NCI-H2227 treated with DMSO at 0.1 percent for 48 hours (cell line): ENCODE measurements at regions not wholly inside any gene's neighbourhood (a gene's known extent, or its start where the extent isn't known, plus 50 kb on each side); places are given as distances from the start of the nearest gene placed in this dataset.
"Not testable (repeated sequence)": the region's sequence is repeated elsewhere in the genome, so short reads cannot be mapped to it uniquely, and the experiment has no call there.

Experiments
- DNase-seq: peaks from one replicate; lab custom pipeline; 2025; lab: John Stamatoyannopoulos, UW

DNA sequence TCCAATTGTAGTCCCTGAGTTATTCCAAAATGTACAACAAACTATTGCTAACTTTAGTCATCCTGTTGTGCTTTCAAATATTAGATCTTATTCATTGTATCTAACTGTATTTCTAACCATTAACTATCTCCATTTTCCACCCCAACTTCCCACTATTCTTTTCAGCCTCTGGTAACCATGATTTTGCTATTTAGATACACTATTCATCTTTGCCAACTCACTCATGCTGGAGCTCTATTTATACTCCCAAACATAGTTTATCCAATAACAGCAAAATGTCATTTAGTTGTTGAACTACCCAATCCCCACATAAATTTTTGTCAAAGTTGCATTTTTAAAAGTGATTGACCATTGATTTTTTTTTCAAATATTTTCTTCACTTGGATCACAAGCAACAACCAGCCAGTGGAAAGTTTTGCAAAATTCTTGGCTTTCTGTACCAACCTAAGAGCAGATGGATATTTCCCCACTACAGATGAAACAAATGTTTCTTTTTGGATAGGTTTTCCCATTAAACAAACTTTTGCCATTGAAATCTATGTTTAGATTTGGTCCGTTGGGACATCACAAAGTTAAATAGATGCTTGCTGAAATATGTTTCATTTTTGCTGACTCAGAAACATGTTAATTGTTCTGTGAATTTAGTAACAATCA lies 866.0 kb downstream of the LTN1 start:
- no peak for DNase-seq

DNA sequence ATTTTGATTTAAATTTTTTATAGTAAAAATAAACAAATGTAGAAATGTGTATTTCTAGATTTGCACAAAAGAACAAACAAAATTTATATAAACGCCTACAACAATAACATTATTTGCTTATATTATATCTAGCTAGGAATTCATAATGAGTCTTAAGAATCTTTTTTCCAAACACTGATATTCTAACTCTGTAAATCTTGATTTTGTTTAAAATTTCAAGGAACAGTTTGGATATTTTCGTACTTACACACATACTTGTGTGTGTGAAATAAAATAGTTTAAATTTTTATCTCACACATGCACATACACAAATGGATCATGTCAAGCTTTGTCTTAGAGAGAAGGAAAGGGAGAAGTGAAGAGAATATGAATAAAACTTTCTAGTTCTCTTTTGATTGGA lies 868.1 kb downstream of the LTN1 start:
- no peak for DNase-seq

DNA sequence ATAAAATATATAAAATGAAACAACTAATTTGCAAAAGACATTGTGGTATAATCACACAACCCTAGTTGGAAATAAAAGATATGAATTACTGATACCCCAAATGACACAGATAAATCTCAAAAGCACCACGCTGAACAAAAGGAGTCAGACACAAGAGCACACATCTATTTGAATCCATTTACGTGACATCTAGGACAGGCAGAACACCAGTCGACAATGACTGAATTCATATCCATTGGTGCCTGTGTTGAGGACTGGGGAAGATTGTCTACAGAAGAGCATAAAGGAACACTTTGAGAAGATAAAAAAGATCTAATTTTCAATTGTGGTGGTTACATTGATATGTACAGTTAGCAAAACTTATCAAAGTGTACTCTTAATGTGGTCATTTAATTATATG lies 874.1 kb downstream of the LTN1 start:
- no peak for DNase-seq

DNA sequence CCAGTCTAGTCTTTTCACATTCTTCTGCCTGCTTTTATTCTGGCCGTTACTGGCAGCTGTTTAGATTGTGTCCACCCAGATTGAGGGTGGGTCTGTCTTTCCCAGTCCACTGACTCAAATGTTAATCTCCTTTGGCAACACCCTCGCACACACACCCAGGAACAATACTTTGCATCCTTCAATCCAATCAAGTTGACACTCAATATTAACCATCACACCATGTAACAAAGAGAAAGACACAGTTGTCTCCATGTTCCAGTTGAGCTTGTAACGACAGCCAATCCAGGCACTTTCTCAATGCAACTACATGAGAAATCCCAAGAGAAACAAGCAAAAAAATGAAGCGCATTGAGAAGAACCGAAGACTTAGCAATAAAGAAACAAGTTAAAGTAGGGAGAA lies 877.7 kb downstream of the LTN1 start:
- DNase-seq = not testable (repeated sequence)

DNA sequence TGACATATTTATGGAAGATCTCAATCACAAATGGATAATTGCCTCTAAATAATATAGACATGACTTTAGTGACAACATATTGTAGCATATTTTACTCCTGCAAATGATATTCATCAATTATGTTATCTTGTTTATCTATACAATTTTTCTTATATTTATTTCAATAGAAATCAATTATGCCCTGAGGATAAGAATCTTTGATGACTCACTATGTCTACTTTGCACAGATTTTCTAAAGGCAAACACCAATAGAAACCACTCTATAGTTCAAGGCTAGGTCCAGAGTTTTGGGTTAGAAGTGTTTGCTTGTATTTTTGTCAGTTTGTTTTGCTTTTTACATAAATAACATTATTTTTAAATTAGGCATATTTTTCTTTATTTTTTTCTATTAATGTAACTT lies 879.0 kb downstream of the LTN1 start:
- no peak for DNase-seq

DNA sequence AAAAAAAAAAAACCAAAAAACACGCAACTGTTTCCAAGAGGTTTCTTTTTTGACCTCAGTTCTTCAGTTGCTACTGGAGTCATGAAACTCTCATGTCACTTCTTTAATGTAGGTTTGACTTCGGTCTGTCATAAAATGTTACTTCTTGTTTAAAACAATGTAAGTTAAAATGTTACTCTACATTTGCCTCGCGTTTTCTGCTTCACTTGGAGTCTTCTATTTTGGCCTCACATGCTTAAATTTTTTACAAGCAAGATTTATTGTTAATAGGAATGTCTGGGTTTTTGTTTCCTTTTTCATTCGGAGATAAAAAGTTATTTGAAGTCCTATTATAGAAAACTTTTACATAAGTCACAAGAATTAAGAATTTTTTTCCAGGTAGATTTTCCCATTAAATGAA lies 880.2 kb downstream of the LTN1 start:
- no peak for DNase-seq

DNA sequence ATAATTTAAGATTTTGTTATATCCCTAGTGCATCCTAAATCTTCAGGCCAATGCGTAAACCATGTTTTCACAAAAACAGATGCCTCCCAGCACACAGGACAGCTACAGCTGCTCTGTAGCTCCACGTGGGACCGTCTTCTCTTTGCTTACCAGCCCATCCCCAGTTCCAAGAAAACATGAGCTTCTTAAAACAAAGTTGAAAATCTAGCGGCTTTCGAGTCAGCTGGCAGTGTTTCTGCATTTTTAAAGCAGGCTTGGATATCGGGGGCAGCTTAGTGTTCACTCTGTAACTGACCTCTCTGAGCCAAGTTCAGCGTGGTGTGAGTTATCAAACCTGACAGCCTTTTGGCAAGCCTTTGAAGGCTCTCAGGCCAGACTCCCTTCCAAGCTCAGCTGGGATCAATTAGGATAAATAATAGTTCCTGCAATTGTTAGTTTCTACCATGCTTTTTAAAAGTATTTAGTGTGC lies 881.5 kb downstream of the LTN1 start:
- DNase-seq = no peak

DNA sequence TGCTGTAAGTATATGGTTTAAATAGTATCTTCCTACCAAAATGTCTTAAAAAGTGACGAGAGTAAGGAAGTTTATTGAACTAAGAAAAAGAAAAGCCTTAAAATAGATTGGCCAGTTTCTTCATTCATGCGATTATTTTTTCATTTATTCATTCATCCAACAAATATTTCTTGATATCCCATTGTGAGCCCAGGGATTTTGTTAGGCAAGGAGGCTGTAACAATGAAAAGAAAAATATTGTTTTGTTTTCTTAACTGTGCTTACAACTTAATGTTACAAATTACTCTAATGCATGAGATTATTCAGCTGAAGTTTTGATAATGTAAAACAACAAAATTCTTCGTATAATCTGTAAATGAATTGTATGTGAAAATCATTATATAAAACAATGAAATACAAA lies 882.0 kb downstream of the LTN1 start:
- DNase-seq = no peak

DNA sequence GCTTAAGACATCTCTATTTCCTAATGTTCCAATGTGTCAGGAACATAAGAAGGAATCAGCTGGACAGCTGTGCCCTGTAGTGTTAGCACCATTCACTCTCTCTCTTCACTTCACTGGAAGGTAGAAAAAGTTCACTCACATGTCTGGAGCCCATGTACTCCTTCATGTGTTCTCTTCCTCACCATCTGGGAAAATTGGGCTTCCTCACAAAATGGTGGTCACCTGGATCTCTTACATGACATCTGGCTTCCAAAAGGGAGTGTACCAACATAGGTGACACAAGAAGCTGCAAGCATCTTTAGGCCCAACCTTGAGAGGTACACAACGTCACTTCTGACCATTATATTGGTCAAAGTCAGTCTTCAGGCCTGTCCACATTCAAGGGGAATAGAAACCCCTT lies 882.6 kb downstream of the LTN1 start:
- DNase-seq = no peak

DNA sequence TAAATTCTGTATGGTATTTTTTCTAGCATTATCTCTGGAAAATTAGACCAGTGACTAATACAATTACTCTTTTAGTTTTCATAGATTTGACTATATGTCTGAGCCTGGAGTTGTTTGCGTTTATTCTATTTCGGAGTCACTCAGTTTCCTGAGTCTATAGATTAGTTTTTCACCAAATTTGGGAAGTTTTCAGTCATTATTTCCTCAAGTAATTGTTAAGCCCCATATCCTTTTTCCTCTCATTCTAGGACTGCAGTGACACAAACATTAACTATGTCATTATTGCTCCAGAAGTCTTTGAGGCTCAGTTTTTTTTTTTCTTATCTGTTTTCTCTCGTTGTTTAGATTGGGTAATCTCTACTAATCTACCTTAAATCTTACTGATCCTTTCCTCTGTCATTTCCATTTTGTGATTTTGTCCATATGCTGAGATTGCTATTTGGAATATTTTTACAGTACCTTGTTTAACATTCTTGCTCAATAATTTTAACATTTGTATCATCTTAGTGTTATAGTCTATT lies 886.2 kb downstream of the LTN1 start:
- no peak for DNase-seq

DNA sequence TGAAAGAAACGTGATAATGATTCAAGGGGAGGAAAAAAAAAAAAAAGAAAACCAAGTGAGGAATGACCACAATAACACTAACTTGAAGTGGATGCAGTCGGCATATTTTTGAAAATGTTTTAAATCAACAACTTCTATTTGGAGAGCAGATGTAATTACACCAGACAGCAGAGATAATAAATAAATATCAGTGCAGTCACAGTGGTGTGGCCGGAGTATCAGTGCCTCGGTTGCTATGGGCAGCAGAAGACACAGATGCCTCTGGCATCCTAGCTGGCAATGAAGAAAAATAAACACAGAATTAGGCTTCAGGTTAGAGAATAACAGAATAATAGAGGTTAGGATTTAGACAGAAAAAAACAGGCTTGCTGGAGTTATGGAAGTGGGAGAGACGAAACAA lies 888.3 kb downstream of the LTN1 start:
- no peak for DNase-seq

DNA sequence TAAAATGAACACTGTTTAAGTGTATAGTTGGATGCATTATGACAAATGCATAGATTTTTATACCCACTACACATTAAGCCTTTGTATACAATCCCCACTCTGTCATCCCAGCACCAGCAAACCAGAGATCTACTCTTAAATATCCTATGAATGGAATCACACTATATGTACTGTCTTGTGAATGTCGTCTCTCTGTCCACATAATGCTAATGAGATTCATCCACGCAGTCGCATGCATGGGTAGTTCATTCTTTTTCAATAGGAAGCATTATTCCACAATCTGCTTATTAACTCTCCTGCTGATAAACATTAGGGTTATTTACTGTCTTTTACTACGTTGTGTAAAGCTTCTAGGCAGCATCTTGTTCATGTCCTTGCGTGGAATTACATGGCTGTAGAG lies 892.3 kb downstream of the LTN1 start:
- DNase-seq = no peak

DNA sequence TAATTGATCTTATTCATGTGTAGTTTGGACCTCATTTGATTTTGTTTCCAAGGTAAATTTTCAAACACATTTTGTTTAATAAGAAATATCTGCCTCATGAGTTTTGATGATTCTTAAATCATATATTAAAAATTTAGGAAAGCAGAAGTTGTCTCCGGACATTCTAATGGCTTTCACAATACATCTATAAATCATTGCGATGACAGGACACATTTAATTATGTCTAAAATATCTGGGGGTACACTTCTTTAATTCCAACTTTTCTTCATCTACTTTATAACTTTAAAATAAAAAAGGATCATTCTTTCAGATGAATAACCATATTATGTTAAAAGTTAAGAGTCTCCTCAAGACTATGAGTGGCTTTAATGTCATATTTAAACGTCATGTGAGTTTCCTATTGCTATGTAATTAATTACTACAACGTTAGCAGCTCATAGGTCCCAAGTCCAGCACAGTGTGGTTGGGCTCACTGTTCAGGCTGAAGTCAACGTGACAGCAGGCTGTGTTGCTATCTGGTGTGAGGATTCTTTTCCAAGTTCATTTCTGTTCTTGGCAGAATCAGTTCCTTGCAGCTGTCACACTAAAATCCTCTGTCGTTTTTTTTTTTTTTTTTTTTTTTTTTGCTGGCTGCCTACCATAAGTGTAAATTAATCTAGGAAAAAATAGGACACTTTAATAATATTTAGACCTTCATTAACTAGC lies 893.5 kb downstream of the LTN1 start:
- no peak for DNase-seq

DNA sequence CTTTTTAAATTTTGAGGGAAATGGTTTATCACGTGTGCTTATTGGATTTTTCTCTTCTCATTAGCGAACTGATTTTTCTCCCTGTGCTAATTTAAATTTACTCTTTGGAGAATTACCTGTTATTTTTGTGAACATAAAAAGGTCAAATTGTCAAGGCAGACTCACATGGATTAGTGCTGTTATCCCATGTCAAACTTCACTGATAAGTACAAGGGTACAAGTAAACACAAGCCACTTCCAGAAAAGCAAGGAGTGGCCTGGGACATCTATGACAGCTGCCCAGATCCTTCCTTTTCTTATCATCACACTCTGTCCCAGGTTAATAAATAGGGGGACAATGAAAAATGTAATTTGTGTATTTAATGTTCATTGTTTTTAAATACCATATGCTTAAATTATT lies 901.2 kb downstream of the LTN1 start:
- no peak for DNase-seq

DNA sequence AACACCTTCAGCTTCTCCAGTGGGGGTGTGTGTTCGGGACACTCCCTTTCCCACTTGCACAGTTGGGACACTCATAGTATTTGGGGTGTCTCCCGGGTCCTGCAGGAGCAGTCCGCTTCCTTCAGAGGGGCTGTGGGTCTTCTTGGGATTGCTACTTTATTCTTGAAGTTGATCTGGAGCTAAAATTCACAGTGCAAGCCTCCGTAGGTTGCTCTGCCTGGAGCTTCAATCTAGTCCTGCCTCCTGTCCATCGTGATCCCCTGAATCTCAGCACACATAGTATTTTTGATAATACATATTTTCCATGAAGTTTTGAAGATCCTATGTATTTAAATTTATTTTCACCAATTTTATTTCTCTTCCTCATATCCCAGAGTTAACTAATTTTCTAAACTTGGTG lies 902.1 kb downstream of the LTN1 start:
- no peak for DNase-seq

DNA sequence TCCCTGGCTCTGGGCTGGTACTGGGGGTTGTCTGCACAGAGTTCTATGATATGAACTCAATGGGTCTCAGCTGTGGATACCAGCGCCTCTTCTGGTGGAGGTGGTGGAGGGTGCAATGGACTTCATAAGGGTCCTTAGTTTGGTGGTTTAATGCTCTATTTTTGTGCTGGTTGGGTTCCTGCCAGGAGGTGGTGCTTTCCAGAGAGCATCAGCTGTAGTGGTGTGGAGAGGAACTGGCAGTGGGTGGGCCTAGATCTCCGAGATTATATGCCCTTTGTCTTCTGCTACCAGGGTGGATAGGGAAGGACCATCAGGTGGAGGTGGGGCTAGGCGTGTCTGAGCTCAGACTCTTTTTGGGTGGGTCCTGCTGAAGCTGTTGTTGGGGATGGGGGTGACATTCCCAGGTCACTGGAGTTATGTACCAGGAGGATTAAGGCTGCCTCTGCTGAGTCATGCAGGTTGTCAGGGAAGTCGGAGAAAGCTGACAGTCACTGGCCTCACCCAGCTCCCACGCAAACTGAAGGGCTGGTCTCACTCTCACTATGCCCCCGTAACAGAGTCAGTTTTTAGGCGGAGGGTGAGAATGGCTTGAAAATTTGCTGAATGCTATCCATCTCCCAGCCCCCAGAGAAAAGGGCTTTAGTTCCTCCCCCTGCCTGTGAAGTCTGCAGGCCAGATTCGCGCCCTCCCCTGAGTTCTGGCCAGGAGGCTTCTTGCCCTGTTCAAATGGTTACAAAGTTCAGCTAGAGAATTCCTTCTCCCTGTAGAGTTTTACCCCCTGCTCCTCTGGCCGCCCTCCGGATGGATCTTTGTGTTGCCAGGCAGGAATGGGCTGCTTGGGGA lies 902.9 kb downstream of the LTN1 start:
- no peak for DNase-seq

DNA sequence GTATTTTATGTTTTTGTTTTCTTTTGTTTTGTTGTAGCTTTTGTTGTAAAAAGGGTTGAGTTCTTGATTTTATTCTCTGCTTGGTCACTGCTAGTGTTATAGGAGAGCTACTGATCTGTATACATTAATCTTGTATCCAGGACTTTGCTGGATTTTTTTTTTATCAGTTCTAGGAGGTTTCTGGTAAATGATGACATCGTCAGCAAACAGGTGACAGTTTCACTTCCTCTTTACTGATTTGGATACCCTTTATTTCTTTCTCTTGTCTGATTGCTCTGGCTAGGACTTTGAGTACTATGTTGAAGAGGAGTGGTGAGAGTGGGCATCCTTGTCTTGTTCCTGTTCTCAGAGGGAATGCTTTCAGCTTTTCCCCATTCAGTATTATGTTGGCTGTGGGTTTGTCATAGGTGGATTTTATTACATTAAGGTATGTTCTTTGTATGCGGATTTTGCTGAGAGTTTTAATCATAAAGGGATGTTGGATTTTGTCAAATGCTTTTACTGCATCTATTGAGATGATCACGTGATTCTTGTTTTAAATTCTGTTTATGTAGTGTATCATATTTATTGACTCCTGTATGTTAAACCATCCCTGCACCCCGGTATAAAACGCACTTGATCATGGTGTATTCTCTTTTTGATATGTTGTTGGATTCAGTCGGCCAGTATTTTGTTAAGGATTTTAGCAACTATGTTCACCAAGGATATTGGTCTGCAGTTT lies 905.7 kb downstream of the LTN1 start:
- no peak for DNase-seq

DNA sequence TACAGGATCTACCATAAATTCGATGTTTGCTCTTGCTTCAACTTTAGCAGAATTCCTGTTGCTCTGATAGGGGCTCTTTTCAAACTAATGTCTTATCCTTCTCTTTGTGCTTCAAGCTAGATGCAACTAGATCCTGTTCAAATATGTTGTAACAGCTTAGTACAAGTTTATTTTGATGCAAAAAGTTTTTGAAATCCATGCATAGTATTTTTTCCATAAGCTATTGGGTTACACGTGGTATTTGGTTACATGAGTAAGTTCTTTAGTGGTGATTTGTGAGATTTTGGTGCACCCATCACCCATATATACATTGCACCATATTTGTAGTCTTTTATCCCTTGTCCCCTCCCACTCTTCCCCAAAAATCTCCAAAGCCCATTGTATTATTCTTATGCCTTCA lies 907.7 kb downstream of the LTN1 start:
- no peak for DNase-seq

DNA sequence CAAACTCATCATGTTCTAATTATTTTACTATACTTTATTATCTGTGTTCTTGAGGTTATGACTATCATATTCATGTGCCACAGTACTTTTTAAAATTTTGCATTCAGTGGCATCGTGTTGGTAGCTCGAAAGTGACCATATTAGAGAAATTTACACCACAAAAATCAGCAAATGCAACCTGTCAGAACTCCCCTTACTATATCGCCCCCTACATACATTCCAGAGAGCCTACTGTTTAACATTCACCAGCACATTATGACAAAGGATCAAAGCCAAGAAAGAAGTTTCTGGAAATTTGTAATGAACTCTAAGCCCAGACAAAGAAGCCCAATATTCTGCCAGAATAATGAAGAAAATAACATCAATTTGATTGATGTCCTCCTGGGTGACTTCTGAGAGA lies 909.3 kb downstream of the LTN1 start:
- no peak for DNase-seq

DNA sequence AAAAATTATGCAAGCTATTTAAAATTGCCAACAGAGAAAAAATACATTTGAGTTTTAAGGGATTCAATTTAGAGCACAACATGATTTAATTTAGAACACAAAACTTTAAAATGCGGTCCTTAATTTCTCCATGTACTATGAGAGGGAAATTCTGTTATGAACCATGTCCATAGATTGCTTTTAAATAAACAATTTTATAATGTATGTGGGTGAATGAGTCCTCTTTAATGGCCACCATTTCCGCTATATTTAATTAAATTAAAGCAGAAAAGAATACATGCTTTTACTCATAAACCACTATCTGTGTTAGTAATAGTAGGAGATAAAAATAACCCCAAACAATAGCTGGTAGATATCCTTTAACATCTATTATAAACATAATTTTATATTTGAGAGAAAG lies 914.6 kb downstream of the LTN1 start:
- no peak for DNase-seq

DNA sequence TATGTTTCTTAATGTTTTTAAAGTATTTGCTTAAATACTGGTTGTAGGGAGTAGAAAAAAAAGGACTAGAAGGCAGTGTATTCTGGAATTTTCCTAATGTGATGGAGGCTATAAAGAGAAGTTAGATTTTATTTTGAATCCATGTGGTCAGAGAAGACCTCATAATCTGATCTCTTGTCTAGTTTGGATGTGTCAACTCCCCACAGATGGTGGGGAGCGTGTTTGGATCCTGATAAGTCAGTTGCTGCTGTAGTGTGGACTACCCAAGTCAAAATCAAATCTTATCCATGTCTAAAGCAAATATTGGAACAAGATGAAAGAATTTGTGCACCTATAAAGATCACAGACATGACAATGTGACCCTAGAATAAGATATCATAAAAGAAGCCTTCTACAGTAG lies 918.0 kb downstream of the LTN1 start:
- DNase-seq = no peak

DNA sequence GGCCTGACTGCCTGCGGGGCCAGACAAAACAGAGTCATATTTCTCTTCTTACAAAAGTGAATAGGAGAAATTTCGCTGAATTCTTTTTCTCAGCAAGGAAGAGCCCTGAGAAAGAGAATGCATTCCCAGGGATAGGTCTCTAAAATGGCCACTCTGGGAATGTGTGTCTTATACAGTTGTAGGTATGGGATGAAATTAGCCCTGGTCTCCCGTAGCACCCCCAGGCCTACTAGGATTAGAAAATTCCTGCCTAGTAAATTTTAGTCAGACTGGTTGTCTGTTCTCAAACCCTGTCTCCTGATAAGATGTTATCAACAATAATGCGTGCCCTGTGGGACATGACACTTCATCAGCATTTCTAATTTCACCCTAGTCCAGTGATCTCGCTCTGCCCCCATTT lies 920.1 kb downstream of the LTN1 start:
- no peak for DNase-seq
